GM19468 (cell line): ENCODE measurements at regions not wholly inside any gene's neighbourhood (a gene's known extent, or its start where the extent isn't known, plus 50 kb on each side); places are given as distances from the start of the nearest gene placed in this dataset.

Experiments used
- ATAC-seq: cut with Tn5 transposase; IDR thresholded peaks from one replicate; pipeline ENCODE4 v1.9.1; 2021; ENCODE audit warnings: mild to moderate bottlenecking, moderate library complexity, moderate number of reproducible peaks; ENCODE audit not compliant: unreplicated experiment; ENCODE audit errors: extremely low read depth

DNA sequence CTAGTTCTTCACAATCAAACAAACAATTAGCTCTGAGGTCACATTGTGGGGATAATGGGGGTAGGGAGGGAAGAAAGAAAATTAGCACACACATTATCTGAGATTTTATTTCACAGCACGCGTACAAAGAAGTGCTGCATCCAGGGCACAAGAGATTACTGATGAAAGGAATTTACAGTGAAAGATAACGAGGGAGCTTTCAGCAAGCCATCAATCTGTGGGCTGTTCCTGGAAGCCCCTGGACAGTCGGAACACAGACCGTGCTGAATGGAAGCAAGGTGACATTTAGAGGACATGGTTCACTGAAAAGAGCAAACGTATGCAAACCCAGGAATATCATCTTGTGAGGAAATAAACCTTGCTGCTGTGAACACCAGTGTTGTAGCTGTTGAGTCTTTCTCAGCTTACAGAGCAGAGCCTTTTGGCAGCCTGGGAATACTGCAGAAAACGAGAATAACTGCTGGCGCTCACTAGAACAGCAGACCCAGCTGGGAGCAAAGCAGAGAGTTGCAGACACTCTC is 63.2 kb downstream of the SCG2 start:
- ATAC-seq = no peak

DNA sequence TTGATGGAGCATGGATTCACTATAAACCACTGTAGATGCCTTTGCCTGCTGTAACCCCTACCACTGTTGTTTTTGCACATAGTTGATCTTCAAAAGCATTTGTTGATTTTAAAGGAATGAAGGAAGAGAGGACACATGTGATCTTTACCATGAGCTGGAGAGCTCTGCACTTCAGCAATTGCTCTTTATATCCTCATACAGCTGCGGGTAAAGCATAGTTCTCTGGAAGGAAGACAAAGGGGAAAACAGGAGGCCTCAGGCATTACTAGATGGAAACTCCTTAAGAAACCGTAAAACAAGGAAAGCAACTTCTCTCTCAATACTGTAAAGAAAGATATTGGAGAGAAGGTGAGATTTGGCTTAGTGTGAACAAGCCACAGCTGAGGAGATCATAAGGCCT is 60.6 kb downstream of the SCG2 start:
- ATAC-seq = no peak

DNA sequence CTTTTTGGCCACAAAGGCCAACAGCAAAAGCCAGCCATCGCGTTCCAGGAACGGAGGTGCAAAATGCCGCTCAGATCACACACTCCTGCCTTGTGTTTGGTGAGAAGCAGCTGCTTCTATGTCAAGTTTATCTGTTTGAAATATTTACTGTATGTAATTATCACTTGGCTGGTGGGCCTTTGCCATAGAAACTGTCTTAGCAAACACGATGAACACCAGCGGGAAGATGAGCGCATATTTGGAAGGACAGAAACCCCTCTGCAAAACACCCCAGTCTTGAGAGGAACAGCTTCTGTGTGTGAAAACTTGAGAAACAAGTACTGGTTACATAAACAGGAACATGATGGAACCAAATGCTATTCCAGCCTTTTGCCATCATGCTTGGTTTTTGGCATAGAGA is 59.7 kb downstream of the SCG2 start:
- no peak for ATAC-seq

DNA sequence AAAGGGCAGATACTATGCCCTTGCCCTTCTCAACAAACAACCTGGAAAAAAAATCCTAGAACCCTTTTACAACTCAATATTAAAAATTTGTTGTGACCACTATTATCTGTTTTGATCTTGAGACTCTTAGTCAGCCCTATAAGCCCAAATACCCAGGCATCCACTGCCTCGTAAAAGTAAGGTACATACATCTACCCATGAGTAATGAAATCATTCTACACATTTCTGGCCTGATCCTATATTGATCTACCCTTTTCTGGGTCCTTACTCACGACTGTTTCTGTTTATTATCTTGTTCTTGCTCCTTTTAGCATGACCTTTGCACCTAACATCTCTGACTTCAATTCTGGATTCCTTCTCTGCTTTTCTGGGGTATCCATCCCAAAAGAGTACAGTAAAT is 56.8 kb downstream of the SCG2 start:
- ATAC-seq = no peak

DNA sequence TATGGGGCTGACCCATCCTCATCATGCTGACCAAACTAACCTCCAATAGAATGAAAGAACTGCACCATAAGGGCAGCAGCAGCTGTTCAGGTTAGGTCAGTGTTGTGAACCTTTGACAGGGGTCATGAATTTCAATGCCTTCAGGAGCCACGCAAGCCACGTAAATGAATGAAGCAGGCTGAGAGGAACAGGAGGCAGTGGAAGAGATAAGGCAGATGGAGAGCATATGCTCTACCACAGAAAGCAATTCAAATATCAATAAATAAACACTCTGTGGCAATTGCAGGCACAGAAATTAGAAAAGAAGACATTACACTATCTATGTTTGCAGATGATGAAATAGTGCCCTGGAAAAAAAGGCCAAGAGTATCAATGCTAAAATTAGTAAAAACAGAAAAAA is 56.3 kb downstream of the SCG2 start:
- no peak for ATAC-seq
